NB4 (cell line): ENCODE measurements at regions not wholly inside any gene's neighbourhood (a gene's known extent, or its start where the extent isn't known, plus 50 kb on each side); places are given as distances from the start of the nearest gene placed in this dataset.

Experiments used
- DNase-seq: peaks from one replicate; pipeline ENCODE4 v3.0.0; 2010; ENCODE audit warnings: low read depth
- H3K4me3 ChIP-seq: one replicate; pipeline ENCODE4 v1.5.1; 2011; ENCODE audit warnings: mild to moderate bottlenecking, low read depth, low read length, moderate library complexity
- CTCF ChIP-seq: IDR thresholded peaks from one replicate; pipeline ENCODE4 v1.5.1; 2012; ENCODE audit warnings: low read depth, low read length
- MAX ChIP-seq: IDR thresholded peaks from 2 replicates; pipeline ENCODE4 v1.6.1; 2011; ENCODE audit warnings: low read depth, low read length
- MYC ChIP-seq: IDR thresholded peaks from 2 replicates; pipeline ENCODE4 v1.6.1; 2011; ENCODE audit warnings: low read depth, low read length
- POLR2A ChIP-seq: IDR thresholded peaks from 2 replicates; pipeline ENCODE4 v1.6.1; 2011; ENCODE audit warnings: mild to moderate bottlenecking; ENCODE audit not compliant: insufficient read length; ENCODE audit errors: extremely low read depth

- no peak overlapping the region for H3K4me3 ChIP-seq
- TF ChIP-seq MYC, result no peak
- no peak for TF ChIP-seq POLR2A
- TF ChIP-seq MAX, result no peak
- TF ChIP-seq CTCF, result no peak
- DNase-seq, result no peak
Observed at GRCh38 chr1:116185161-116185701, 74.0 kb downstream of the MAB21L3 start.

GRCh38 chr1:116189481-116189880 is 78.3 kb downstream of the MAB21L3 start:
- H3K4me3 ChIP-seq, result no peak overlapping the region
- TF ChIP-seq MAX, result no peak
- no peak for TF ChIP-seq CTCF
- no peak for DNase-seq

- TF ChIP-seq POLR2A, result no peak
- TF ChIP-seq MAX, result no peak
- no peak for TF ChIP-seq MYC
- TF ChIP-seq CTCF, result no peak
- H3K4me3 ChIP-seq, result no peak overlapping the region
- DNase-seq, result no peak
Observed at GRCh38 chr1:116191294-116191693, 80.1 kb downstream of the MAB21L3 start.

- TF ChIP-seq POLR2A (no peak), MAX (no peak), CTCF (no peak), MYC (no peak)
Observed at GRCh38 chr1:116193768-116194167, 82.6 kb downstream of the MAB21L3 start.

GRCh38 chr1:116194568-116194967 is 83.4 kb downstream of the MAB21L3 start:
- TF ChIP-seq MYC (no peak), MAX (no peak), POLR2A (no peak), CTCF (no peak)
- H3K4me3 ChIP-seq, result no peak overlapping the region
- DNase-seq, result no peak

More at GRCh38 chr1:116193768-116194167, 82.6 kb downstream of the MAB21L3 start:
- no peak for DNase-seq
- no peak overlapping the region for H3K4me3 ChIP-seq
